ENCODE measurements at regions not wholly inside any gene's neighbourhood (a gene's known extent, or its start where the extent isn't known, plus 50 kb on each side); places are given as distances from the start of the nearest gene placed in this dataset.

- Histone ChIP-seq H3K27ac (ENCODE audit: low read depth) (no peak overlapping the region), H3K4me2 (peak overlapping the region; percentile 65), H3K27me3 (ENCODE audit: insufficient read depth) (no peaks in the 10 kb centered on the region), H3K9me2 (ENCODE audit: insufficient read depth) (no peaks in the 10 kb centered on the region; the same call in 1 of the 2 replicates), H4K20me1 (replicated peaks; ENCODE audit: insufficient read depth) (no peaks in the 10 kb centered on the region), H3F3A (replicated peaks; ENCODE audit: low read depth) (no peaks in the 10 kb centered on the region), H3K4me1 (ENCODE audit: insufficient read depth) (no peaks in the 10 kb centered on the region), H3K4me3 (no peak overlapping the region), H3K36me3 (ENCODE audit: insufficient read depth) (no peaks in the 10 kb centered on the region), H3K79me2 (replicated peaks; ENCODE audit: insufficient read depth) (no peaks in the 10 kb centered on the region), H2AFZ (peak overlapping the region; percentile 95)
- Mint-ChIP-seq H3K4me3 (no peak overlapping the region), H3K9me3 (peaks cover 33% of the 10 kb centered on the region), H3K27ac (peak overlapping the region; percentile 74; the same call in 1 of the 2 replicates), H3K4me1 (peaks cover 22% of the 10 kb centered on the region), H3K36me3 (ENCODE audit: low read depth) (peaks cover 14% of the 10 kb centered on the region), H3K27me3 (ENCODE audit: insufficient read depth, low read depth, poor library complexity) (peaks cover 24% of the 10 kb centered on the region)
- TF ChIP-seq CREB1 (CRISPR knock-in tag; IDR thresholded peaks at IDR 0.05; ENCODE audit: low read depth) (no peak), CTCF (conservative IDR thresholded peaks at IDR 0.05; ENCODE audit: low read depth in 2 of 2) (no peak), ETS1 (IDR thresholded peaks at IDR 0.05) (no peak), POLR2AphosphoS5 (IDR thresholded peaks at IDR 0.05; ENCODE audit: low read depth) (no peak), EZH2 (IDR thresholded peaks at IDR 0.05; ENCODE audit: low read depth, unreplicated experiment) (no peak), STAT1 (IDR thresholded peaks at IDR 0.05; ENCODE audit: unreplicated experiment) (no peak), ZNF331 (CRISPR knock-in tag; IDR thresholded peaks at IDR 0.05; ENCODE audit: low read depth) (no peak), JUNB (IDR thresholded peaks at IDR 0.05; ENCODE audit: unreplicated experiment) (no peak)
- peak; percentile 75 for ATAC-seq
- peak; percentile 63 for DNase-seq (ENCODE audit: low spot score)
These were observed 93.5 kb downstream of the SIK1 start for GRCh38 chr21:43333298-43334062.

- ATAC-seq (peak; percentile 65), DNase-seq (ENCODE audit: low spot score) (no peak)
- Mint-ChIP-seq H3K27ac (no peak overlapping the region), H3K4me1 (peaks cover 28% of the 10 kb centered on the region), H3K4me3 (no peak overlapping the region), H3K36me3 (ENCODE audit: low read depth) (peaks cover 12% of the 10 kb centered on the region), H3K9me3 (peaks cover 31% of the 10 kb centered on the region), H3K27me3 (ENCODE audit: insufficient read depth, low read depth, poor library complexity) (peaks cover 21% of the 10 kb centered on the region)
- no peaks in the 10 kb centered on the region for H4K20me1 ChIP-seq (replicated peaks; ENCODE audit: insufficient read depth)
- H3K79me2 ChIP-seq (replicated peaks; ENCODE audit: insufficient read depth), result no peaks in the 10 kb centered on the region
- H2AFZ ChIP-seq, result peak overlapping the region; percentile 95
- H3F3A ChIP-seq (replicated peaks; ENCODE audit: low read depth), result no peaks in the 10 kb centered on the region
- no peaks in the 10 kb centered on the region for H3K27me3 ChIP-seq (ENCODE audit: insufficient read depth)
- H3K4me3 ChIP-seq, result no peak overlapping the region
- H3K4me2 ChIP-seq, result peak overlapping the region; percentile 65
- no peaks in the 10 kb centered on the region for H3K36me3 ChIP-seq (ENCODE audit: insufficient read depth)
- H3K27ac ChIP-seq (ENCODE audit: low read depth), result no peak overlapping the region
- H3K9me2 ChIP-seq (ENCODE audit: insufficient read depth), result no peaks in the 10 kb centered on the region; the same call in 1 of the 2 replicates
- no peaks in the 10 kb centered on the region for H3K4me1 ChIP-seq (ENCODE audit: insufficient read depth)
- TF ChIP-seq ETS1 (IDR thresholded peaks at IDR 0.05) (no peak), ZNF462 (CRISPR knock-in tag; IDR thresholded peaks at IDR 0.05) (no peak), EZH2 (IDR thresholded peaks at IDR 0.05; ENCODE audit: low read depth, unreplicated experiment) (no peak), POLR2AphosphoS5 (IDR thresholded peaks at IDR 0.05; ENCODE audit: low read depth) (no peak), ZNF331 (CRISPR knock-in tag; IDR thresholded peaks at IDR 0.05; ENCODE audit: low read depth) (no peak), EZH2phosphoT487 (IDR thresholded peaks at IDR 0.05; ENCODE audit: unreplicated experiment) (no peak)
These were observed 94.1 kb downstream of the SIK1 start for GRCh38 chr21:43332861-43333297.

Measured in GM23338 (cell line).